Kidney (tissue), 13 donors: ENCODE measurements at regions not wholly inside any gene's neighbourhood (a gene's known extent, or its start where the extent isn't known, plus 50 kb on each side); places are given as distances from the start of the nearest gene placed in this dataset.

ENCODE experiments used
- DNase-seq, 5 donors: peaks; one replicate each; pipeline ENCODE4 v3.0.0-alpha.2; 2013 to 2020
- FAIRE-seq: peaks from 2 replicates; lab custom pipeline; 2012; peaks lifted over from hg19 to GRCh38; lab: Jason Lieb, UNC
- H3K27ac ChIP-seq, 2 donors: one replicate each; pipeline ENCODE4 v1.7.0; 2013; ENCODE audit warnings: low read depth in 2 of 2, low read length in 2 of 2, inconsistent platforms in 1 of 2
- H3K27me3 ChIP-seq: one replicate; pipeline ENCODE4 v1.7.1; 2013; ENCODE audit warnings: low read length, inconsistent platforms; ENCODE audit not compliant: control insufficient read depth, insufficient read depth
- H3K36me3 ChIP-seq, 3 donors: one replicate each; pipeline versions ENCODE4 v1.7.0 to v1.7.1; 2013; ENCODE audit warnings: low read length in 3 of 3, control low read depth in 1 of 3, inconsistent platforms in 1 of 3; ENCODE audit not compliant: insufficient read depth in 3 of 3, control insufficient read depth in 2 of 3
- H3K4me1 ChIP-seq, 3 donors: one replicate each; pipeline versions ENCODE4 v1.7.0 to v1.7.1; 2013; ENCODE audit warnings: low read length in 3 of 3, inconsistent platforms in 1 of 3, low read depth in 1 of 3; ENCODE audit not compliant: control insufficient read depth in 2 of 3, insufficient read depth in 2 of 3
- H3K4me3 ChIP-seq, 3 donors: one replicate each; pipeline versions ENCODE4 v1.7.0 to v1.8.1; 2013; ENCODE audit warnings: low read length in 3 of 3, control low read depth in 1 of 3, inconsistent platforms in 1 of 3
- H3K9ac ChIP-seq, 3 donors: one replicate each; pipeline versions ENCODE4 v1.7.0 to v1.7.1; 2013; ENCODE audit warnings: low read length in 3 of 3, control low read depth in 1 of 3, inconsistent platforms in 1 of 3
- H3K9me3 ChIP-seq, 3 donors: one replicate each; pipeline versions ENCODE4 v1.7.0 to v1.7.1; 2013; ENCODE audit warnings: low read length in 3 of 3, control low read depth in 1 of 3, inconsistent platforms in 1 of 3; ENCODE audit not compliant: control insufficient read depth in 2 of 3, insufficient read depth in 1 of 3
- CTCF ChIP-seq: IDR thresholded peaks from 3 replicates; pipeline ENCODE4 v1.5.1; 2012; ENCODE audit warnings: mild to moderate bottlenecking, moderate library complexity, borderline replicate concordance; ENCODE audit not compliant: insufficient read depth; ENCODE audit errors: extremely low read depth
- intact Hi-C: fragments of 100-400 bp; cut with DNase I; formaldehyde crosslinking; loops from one replicate; pipeline ENCODE4 v1.11.1; 2022
- donor health status: control.
- donor health status: control.
- donor health status: control.
- donor health status: control.
- donor health status: control.
- donor health status: DM: yes; HTN: yes; CAD: no.
- donor health status: Normal renal cell carcinoma (clear cell type).

GRCh38 chr11:119480380-119481020, 57.5 kb upstream of the THY1 start:
- no peaks in the 10 kb centered on the region for H3K36me3 ChIP-seq
- H3K4me3 ChIP-seq, result no peak overlapping the region
- intact Hi-C loops, result loop anchor here (10.0 kb wide), 1 partner anchor 254 kb away; no protein-coding TSS in a partner anchor
- FAIRE-seq (no peak), DNase-seq (peak in 2 of 5 donors; percentile 1 to 22)
- H3K4me1 ChIP-seq, result no peaks in the 10 kb centered on the region
- no peak overlapping the region for H3K27ac ChIP-seq
- H3K27me3 ChIP-seq, result no peaks in the 10 kb centered on the region
- no peak for TF ChIP-seq CTCF
- H3K9ac ChIP-seq, result no peak overlapping the region
- H3K9me3 ChIP-seq, result no peaks in the 10 kb centered on the region

GRCh38 chr11:119479685-119480275, 56.8 kb upstream of the THY1 start:
- no peaks in the 10 kb centered on the region for H3K9me3 ChIP-seq
- peak in 2 of 5 donors; percentile 4 to 27 for DNase-seq
- H3K27me3 ChIP-seq, result no peaks in the 10 kb centered on the region
- peaks cover 0 to 4% (median 0%) of the 10 kb centered on the region in 3 donors for H3K4me1 ChIP-seq
- no peak overlapping the region for H3K4me3 ChIP-seq
- intact Hi-C loops, result loop anchor here (10.0 kb wide), 2 partner anchors 255 to 635 kb away; no protein-coding TSS in a partner anchor
- no peak overlapping the region for H3K27ac ChIP-seq
- H3K9ac ChIP-seq, result no peak overlapping the region
- FAIRE-seq, result no peak
- peak; percentile 5 for TF ChIP-seq CTCF
- H3K36me3 ChIP-seq, result no peaks in the 10 kb centered on the region

DNA sequence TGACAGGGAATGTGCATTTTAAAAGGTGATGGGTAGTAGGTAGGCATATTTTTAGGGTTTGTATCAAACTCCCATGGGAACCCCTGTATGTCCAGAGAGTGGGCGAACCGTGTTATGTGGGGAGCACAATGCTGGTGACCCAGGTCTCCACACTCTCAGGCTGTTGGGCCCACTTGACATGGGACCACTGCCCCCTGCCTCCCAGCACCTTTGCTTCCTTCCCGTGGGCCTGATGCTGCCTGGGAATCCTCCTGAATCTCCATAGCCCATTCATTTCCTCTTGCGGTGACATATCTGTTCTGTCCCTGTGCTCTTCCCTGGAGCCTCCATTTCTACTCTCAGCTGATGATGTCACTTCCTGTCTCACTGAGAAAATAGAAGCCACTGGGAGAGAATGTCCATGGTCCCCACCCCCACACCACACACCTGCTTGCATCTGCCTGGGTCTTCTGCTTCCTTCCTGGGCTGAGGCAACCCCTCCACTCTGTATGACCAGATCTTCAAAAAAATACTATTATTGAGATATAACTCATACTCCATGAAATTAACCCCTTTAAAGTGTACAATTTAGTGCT, 55.8 kb upstream of the THY1 start:
- FAIRE-seq, result no peak
- no peak overlapping the region for H3K9ac ChIP-seq
- intact Hi-C loops, result loop anchor here (10.0 kb wide), 1 partner anchor 636 kb away; no protein-coding TSS in a partner anchor
- TF ChIP-seq CTCF, result no peak
- no peak overlapping the region for H3K4me3 ChIP-seq
- no peak overlapping the region for H3K27ac ChIP-seq
- H3K36me3 ChIP-seq, result no peaks in the 10 kb centered on the region
- no peaks in the 10 kb centered on the region for H3K27me3 ChIP-seq
- no peaks in the 10 kb centered on the region for H3K9me3 ChIP-seq
- DNase-seq, result peak in 1 of 5 donors; percentile 11
- peaks cover 0 to 4% (median 0%) of the 10 kb centered on the region in 3 donors for H3K4me1 ChIP-seq
